Panc1 (cell line): ENCODE measurements at regions not wholly inside any gene's neighbourhood (a gene's known extent, or its start where the extent isn't known, plus 50 kb on each side); places are given as distances from the start of the nearest gene placed in this dataset.

ENCODE experiments used
- ATAC-seq: fragments of 200-7000 bp; cut with Tn5 transposase; 2 replicates; pipeline ENCODE4 v1.9.1; 2020; ENCODE audit warnings: mild to moderate bottlenecking, moderate library complexity
- BruUV-seq: library from RNA; stranded (reverse); fragments of 400-500 nt; replicated peaks from 2 replicates; lab custom pipeline; 2021; lab: Mats Ljungman, UMichigan
- CTCF ChIA-PET: fragments of 300-600 bp; sonication (Branson Sonifier 250); formaldehyde crosslinking; loops from one replicate; lab custom pipeline; 2022; ENCODE audit warnings: antibody characterized with exemption; lab: Charles Lee
- POLR2A ChIA-PET: fragments of 300-600 bp; sonication (Branson Sonifier 250); formaldehyde crosslinking; loops from one replicate; lab custom pipeline; 2022; ENCODE audit warnings: antibody characterized with exemption; lab: Charles Lee
- DNase-seq: peaks from one replicate; pipeline ENCODE4 v3.0.0-alpha.2; 2010; ENCODE audit warnings: low read depth, low spot score
- H3K27ac ChIP-seq: 2 replicates; pipeline ENCODE4 v1.5.1; 2011; ENCODE audit warnings: mild to moderate bottlenecking, low read length, inconsistent platforms
- H3K27me3 ChIP-seq: fragments of 200-500 bp; sonication (Bioruptor generic); 2 replicates; pipeline ENCODE4 v1.6.0; 2014; ENCODE audit warnings: low read length, inconsistent platforms; ENCODE audit not compliant: control insufficient read depth, insufficient read depth
- H3K36me3 ChIP-seq: fragments of 200-500 bp; sonication (Bioruptor generic); 2 replicates; pipeline ENCODE4 v1.5.1; 2014; ENCODE audit warnings: inconsistent platforms, mild to moderate bottlenecking, low read length, moderate library complexity; ENCODE audit not compliant: control insufficient read depth, insufficient read depth
- H3K4me1 ChIP-seq: 2 replicates; pipeline ENCODE4 v1.5.1; 2011; ENCODE audit warnings: inconsistent platforms, mild to moderate bottlenecking, low read length, moderate library complexity; ENCODE audit not compliant: control insufficient read depth, insufficient read depth
- H3K4me3 ChIP-seq, 2 experiments: 2 replicates each; pipeline ENCODE4 v1.5.1; 2011 to 2012; ENCODE audit warnings: low read depth in 2 of 2, low read length in 2 of 2, mild to moderate bottlenecking in 2 of 2, inconsistent platforms in 1 of 2, moderate library complexity in 1 of 2
- H3K9me3 ChIP-seq: fragments of 200-500 bp; sonication (Bioruptor generic); 2 replicates; pipeline ENCODE4 v1.5.1; 2014; ENCODE audit warnings: low read depth, mild to moderate bottlenecking, inconsistent platforms, low read length, moderate library complexity; ENCODE audit not compliant: control insufficient read depth, insufficient read depth
- POLR2AphosphoS5 ChIP-seq: IDR thresholded peaks from 2 replicates; pipeline ENCODE4 v1.6.1; 2012; ENCODE audit warnings: mild to moderate bottlenecking, low read depth, low read length, moderate library complexity
- SIN3A ChIP-seq: IDR thresholded peaks from 2 replicates; pipeline ENCODE4 v1.6.1; 2012; ENCODE audit warnings: low read depth, mild to moderate bottlenecking, low read length, moderate library complexity, borderline replicate concordance; ENCODE audit not compliant: insufficient read depth
- TCF7L2 ChIP-seq: IDR thresholded peaks from 2 replicates; pipeline ENCODE4 v1.6.1; 2011; ENCODE audit warnings: mild to moderate bottlenecking, low read depth, low read length, inconsistent platforms
- in situ Hi-C: cut with HindIII; loops from 2 replicates; pipeline ENCODE4 v1.10.0; 2016; ENCODE audit warnings: low sequenced_read_pairs, low pct_unique_long_range_greater_than_20kb
- intact Hi-C: fragments of 100-400 bp; cut with micrococcal nuclease; formaldehyde crosslinking; loops from one replicate; pipeline ENCODE4 v1.10.0; 2022; ENCODE audit not compliant: unreplicated experiment
- TF ChIP-seq, protein P1 (sequence below), 2 experiments: IDR thresholded peaks; 2 replicates each; pipeline ENCODE4 v1.6.1; 2011 to 2012; ENCODE audit warnings: low read depth in 2 of 2, control low read depth in 1 of 2, low read length in 1 of 2, mild to moderate bottlenecking in 1 of 2, moderate library complexity in 1 of 2; ENCODE audit not compliant: insufficient read depth in 1 of 2
- TF ChIP-seq, protein P2 (sequence below): fragments of 450-650 bp; IDR thresholded peaks from 2 replicates; pipeline ENCODE4 v1.5.1; 2017; ENCODE audit warnings: mild to moderate bottlenecking

DNA sequence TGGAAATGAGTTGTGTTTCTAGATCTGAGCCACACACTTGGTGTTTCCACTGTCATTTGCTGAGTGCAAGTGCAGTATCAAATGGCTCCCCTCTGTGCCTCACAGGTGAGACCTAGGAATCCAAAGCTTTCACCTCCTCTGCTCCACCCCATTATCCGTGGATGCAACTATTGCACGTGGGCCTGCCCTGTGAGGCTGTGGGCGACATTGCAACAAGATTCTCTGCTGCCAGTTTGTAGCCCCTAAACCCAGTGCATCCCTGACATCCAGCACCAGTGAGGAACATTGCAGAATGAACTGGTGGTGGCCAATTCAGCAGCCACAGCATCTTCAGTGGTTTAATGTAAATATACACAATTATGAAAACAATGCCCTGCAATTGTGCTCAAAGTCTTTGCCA is 115.0 kb upstream of the FOXA2 start:
- no peak for ATAC-seq
- no peak for TF ChIP-seq SIN3A
- TF ChIP-seq, protein P1, sequence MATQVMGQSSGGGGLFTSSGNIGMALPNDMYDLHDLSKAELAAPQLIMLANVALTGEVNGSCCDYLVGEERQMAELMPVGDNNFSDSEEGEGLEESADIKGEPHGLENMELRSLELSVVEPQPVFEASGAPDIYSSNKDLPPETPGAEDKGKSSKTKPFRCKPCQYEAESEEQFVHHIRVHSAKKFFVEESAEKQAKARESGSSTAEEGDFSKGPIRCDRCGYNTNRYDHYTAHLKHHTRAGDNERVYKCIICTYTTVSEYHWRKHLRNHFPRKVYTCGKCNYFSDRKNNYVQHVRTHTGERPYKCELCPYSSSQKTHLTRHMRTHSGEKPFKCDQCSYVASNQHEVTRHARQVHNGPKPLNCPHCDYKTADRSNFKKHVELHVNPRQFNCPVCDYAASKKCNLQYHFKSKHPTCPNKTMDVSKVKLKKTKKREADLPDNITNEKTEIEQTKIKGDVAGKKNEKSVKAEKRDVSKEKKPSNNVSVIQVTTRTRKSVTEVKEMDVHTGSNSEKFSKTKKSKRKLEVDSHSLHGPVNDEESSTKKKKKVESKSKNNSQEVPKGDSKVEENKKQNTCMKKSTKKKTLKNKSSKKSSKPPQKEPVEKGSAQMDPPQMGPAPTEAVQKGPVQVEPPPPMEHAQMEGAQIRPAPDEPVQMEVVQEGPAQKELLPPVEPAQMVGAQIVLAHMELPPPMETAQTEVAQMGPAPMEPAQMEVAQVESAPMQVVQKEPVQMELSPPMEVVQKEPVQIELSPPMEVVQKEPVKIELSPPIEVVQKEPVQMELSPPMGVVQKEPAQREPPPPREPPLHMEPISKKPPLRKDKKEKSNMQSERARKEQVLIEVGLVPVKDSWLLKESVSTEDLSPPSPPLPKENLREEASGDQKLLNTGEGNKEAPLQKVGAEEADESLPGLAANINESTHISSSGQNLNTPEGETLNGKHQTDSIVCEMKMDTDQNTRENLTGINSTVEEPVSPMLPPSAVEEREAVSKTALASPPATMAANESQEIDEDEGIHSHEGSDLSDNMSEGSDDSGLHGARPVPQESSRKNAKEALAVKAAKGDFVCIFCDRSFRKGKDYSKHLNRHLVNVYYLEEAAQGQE (IDR thresholded peaks at IDR 0.05; ENCODE audit: insufficient read depth in 1 of 2, low read depth in 2 of 2, low read length in 1 of 2), result no peak
- TF ChIP-seq POLR2AphosphoS5, result no peak
- TF ChIP-seq, protein P2, sequence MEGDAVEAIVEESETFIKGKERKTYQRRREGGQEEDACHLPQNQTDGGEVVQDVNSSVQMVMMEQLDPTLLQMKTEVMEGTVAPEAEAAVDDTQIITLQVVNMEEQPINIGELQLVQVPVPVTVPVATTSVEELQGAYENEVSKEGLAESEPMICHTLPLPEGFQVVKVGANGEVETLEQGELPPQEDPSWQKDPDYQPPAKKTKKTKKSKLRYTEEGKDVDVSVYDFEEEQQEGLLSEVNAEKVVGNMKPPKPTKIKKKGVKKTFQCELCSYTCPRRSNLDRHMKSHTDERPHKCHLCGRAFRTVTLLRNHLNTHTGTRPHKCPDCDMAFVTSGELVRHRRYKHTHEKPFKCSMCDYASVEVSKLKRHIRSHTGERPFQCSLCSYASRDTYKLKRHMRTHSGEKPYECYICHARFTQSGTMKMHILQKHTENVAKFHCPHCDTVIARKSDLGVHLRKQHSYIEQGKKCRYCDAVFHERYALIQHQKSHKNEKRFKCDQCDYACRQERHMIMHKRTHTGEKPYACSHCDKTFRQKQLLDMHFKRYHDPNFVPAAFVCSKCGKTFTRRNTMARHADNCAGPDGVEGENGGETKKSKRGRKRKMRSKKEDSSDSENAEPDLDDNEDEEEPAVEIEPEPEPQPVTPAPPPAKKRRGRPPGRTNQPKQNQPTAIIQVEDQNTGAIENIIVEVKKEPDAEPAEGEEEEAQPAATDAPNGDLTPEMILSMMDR, result no peak
- no peak for TF ChIP-seq TCF7L2
- no peak for DNase-seq
- ChIA-PET CTCF (no interaction called here), POLR2A (no interaction called here)
- in situ Hi-C loops, result no loop called here
- H3K36me3 ChIP-seq, result no peaks in the 10 kb centered on the region
- BruUV-seq, result no TSS peak
- H3K4me3 ChIP-seq, result no peak overlapping the region
- intact Hi-C loops, result no loop called here
- no peaks in the 10 kb centered on the region for H3K4me1 ChIP-seq
- H3K9me3 ChIP-seq, result no peaks in the 10 kb centered on the region
- H3K27me3 ChIP-seq, result peaks cover 9% of the 10 kb centered on the region
- H3K27ac ChIP-seq, result no peak overlapping the region

DNA sequence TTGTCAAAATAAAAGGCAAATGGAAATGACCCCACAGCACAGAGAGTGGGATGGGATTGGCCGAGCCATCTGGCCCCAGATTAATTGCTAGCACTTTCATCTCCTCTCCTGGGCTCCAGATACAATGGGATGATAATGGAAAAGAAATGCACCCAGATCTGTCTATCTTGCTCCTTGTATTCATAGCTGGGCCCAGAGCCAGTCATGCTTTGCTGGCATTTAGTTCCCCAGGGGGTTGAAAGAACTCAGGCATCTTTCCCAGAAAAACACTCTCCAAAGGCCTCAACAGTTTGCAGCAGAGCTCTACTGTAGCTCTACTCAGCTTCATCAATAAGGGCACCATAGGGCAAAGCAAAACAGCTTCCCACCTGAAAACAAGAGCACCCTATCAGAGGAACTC is 116.0 kb upstream of the FOXA2 start:
- ChIA-PET POLR2A (no interaction called here), CTCF (no interaction called here)
- no TSS peak for BruUV-seq
- H3K27ac ChIP-seq, result no peak overlapping the region
- in situ Hi-C loops, result no loop called here
- no peaks in the 10 kb centered on the region for H3K36me3 ChIP-seq
- ATAC-seq (no peak), DNase-seq (no peak)
- intact Hi-C loops, result no loop called here
- no peak for TF ChIP-seq TCF7L2
- TF ChIP-seq, protein P2, result no peak
- TF ChIP-seq POLR2AphosphoS5, result no peak
- TF ChIP-seq, protein P1 (IDR thresholded peaks at IDR 0.05; ENCODE audit: insufficient read depth in 1 of 2, low read depth in 2 of 2, low read length in 1 of 2), result no peak
- no peaks in the 10 kb centered on the region for H3K9me3 ChIP-seq
- peaks cover 9% of the 10 kb centered on the region for H3K27me3 ChIP-seq
- no peaks in the 10 kb centered on the region for H3K4me1 ChIP-seq
- no peak overlapping the region for H3K4me3 ChIP-seq
